Mammary epithelial cell (primary cell): ENCODE measurements at regions not wholly inside any gene's neighbourhood (a gene's known extent, or its start where the extent isn't known, plus 50 kb on each side); places are given as distances from the start of the nearest gene placed in this dataset.

Experiments
- EZH2 ChIP-seq: IDR thresholded peaks from 2 replicates; pipeline ENCODE4 v1.6.1; 2012; ENCODE audit warnings: low read length, inconsistent platforms, borderline replicate concordance
- TF ChIP-seq, protein P1 (sequence below), 2 donors: IDR thresholded peaks in 1 of 2; conservative IDR thresholded peaks in 1 of 2; 2 replicates each; pipeline ENCODE4 v1.5.1; 2011 to 2012; ENCODE audit warnings: inconsistent platforms in 2 of 2, low read length in 2 of 2, mild to moderate bottlenecking in 2 of 2, control low read depth in 1 of 2, low read depth in 1 of 2; ENCODE audit not compliant: insufficient read depth in 1 of 2; ENCODE audit errors: extremely low read depth in 1 of 2

DNA sequence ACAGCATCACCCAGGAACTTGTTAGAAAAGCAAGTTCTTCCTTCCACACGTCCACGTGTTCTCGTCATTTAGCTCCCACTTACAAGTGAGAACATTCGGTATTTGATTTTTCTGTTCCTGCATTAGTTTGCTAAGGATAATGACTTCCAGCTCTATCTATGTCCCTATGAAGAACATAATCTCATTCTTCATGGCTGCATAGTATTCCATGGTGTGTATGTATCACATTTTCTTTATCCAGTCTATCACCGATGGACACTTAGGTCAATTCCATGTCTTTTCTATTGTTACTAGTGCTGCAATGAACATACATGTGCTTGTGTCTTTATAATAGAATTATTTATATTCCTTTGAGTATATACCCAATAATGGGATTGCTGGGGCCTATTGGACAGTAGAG is 368.7 kb upstream of the RUNX1 start:
- TF ChIP-seq, protein P1, sequence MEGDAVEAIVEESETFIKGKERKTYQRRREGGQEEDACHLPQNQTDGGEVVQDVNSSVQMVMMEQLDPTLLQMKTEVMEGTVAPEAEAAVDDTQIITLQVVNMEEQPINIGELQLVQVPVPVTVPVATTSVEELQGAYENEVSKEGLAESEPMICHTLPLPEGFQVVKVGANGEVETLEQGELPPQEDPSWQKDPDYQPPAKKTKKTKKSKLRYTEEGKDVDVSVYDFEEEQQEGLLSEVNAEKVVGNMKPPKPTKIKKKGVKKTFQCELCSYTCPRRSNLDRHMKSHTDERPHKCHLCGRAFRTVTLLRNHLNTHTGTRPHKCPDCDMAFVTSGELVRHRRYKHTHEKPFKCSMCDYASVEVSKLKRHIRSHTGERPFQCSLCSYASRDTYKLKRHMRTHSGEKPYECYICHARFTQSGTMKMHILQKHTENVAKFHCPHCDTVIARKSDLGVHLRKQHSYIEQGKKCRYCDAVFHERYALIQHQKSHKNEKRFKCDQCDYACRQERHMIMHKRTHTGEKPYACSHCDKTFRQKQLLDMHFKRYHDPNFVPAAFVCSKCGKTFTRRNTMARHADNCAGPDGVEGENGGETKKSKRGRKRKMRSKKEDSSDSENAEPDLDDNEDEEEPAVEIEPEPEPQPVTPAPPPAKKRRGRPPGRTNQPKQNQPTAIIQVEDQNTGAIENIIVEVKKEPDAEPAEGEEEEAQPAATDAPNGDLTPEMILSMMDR (conservative IDR thresholded peaks at IDR 0.05 in 1 of 2, IDR thresholded peaks at IDR 0.05 in 1 of 2; ENCODE audit: extremely low read depth in 1 of 2, insufficient read depth in 1 of 2, low read depth in 1 of 2, low read length in 2 of 2), result no peak
- no peak for TF ChIP-seq EZH2
